HG03097 (cell line): ENCODE measurements at regions not wholly inside any gene's neighbourhood (a gene's known extent, or its start where the extent isn't known, plus 50 kb on each side); places are given as distances from the start of the nearest gene placed in this dataset.
"Not testable (repeated sequence)": the region's sequence is repeated elsewhere in the genome, so short reads cannot be mapped to it uniquely, and the experiment has no call there.

Source experiments
- ATAC-seq: cut with Tn5 transposase; IDR thresholded peaks from one replicate; pipeline ENCODE4 v1.9.1; 2021; ENCODE audit not compliant: unreplicated experiment, low FRiP score

DNA sequence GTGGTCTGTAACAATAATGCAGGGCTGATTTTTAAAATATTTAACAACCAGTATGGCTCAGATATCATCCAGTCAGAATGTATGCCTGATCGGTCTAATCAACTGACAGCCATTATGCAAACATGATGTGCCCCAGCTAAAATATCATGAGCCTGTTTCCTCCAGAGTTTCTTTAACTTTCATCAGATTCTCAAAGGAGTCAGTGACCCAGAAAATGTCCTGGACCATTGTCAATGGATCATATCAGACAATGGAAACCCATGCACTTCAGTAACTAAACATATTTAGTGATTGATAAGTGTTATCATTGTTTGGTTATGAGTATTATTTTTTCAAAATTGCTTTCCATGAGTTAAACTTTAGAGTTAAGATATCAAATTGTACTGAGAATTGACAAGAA lies 173.5 kb downstream of the LMBRD1 start:
- ATAC-seq, result no peak

DNA sequence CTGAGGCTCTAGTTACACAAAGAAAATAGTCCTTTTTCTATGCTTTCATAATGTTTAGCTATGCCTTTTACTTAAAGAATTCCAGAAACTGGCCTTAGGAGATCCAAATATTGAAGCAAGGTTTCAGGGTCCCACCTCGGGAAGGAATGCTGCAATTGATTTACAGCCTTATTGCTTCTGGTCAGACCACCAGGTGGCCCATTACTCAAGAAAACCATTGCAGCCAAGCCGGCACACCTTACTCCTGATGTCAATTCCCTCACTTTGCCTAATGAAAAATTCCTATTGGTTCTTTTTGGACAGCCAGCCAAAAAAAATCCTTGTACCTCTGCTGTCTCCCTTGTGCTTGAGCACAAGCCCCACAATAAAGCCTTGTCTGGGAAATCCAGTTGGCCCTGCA lies 173.9 kb downstream of the LMBRD1 start:
- no peak for ATAC-seq

DNA sequence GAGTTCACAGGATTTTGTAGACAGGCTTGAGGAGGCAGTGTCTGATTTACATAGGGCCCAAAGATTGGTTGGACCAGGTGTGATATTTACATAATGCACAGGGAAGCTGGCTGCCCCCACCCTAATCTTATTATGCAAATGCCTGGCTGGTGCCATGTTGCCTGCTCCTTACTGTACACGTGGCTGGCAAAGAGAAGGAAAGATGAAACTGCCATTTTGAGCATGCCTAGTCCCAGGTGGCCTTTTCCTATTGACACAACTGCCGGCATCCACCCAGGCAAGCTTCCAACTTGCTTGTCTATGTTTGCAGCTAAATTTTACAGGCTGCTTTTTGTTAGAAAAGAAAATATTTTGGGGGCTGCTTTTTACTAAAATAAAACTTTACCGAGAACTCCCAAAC lies 174.6 kb downstream of the LMBRD1 start:
- no peak for ATAC-seq

DNA sequence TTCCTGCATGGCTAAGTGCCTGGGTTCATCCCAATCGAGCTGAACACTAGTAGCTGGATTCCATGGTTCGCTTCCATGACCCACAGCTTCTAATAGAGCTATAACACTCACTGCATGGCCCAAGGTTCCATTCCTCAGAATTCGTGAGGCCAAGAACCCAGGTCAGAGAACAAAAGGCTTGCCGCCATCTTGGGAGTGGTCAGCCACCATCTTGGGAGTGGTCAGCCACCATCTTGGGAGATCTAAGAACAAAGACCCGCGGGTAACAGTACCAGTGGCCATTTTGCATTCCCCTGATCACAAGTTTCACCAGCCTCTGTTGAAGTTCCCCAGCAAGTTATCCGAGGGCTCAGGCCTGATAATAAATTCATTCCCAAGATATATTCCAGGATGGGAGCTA lies 179.6 kb downstream of the LMBRD1 start:
- ATAC-seq, result no peak

DNA sequence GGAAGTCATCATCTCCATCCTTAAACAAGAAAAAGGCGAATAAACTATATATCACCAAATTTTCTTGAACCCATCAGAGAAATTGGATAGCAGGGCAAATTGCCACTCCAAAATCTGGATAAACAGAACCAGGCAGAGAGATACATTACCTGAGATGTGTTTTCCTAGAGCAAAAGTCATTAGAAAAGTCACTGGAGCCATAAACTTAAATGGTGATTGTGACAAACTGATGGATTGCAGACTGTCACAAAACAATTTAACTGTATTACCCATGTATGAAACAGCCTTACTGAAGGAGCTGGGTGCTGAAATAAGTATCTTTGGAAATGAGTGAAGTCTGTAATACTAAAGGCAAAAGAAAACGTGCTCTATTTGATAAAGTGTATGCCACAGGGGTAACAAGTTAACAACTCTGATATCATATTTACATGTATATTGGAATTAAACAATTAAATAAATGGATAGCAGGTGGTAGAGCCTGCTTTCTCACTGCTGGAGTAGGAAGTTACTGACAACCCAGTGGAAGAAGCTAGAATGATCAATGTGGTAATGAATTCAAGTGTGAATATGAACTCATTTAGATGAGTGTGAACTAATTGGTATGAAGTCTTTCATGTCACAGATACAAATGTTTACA lies 186.9 kb downstream of the LMBRD1 start:
- no peak for ATAC-seq

DNA sequence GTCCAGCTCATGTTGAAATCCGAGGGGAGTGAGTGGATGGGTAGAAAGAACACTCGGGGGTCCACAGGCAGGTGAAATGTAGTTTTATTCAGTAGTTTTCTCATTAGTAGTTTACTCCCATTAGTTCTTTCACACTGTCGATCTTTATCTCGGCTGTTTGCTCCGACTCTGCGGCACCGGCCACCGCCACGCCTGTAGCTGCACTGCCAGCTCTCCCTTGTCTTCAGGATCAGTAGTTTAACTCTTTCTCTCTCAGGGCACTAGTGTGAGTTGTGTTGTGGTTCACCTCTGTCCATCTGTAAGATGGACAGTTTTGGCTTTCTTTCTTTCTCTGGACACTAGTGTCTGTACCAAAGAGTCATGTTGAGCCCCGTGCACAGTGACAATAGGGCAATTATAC lies 195.7 kb downstream of the LMBRD1 start:
- ATAC-seq, result no peak

DNA sequence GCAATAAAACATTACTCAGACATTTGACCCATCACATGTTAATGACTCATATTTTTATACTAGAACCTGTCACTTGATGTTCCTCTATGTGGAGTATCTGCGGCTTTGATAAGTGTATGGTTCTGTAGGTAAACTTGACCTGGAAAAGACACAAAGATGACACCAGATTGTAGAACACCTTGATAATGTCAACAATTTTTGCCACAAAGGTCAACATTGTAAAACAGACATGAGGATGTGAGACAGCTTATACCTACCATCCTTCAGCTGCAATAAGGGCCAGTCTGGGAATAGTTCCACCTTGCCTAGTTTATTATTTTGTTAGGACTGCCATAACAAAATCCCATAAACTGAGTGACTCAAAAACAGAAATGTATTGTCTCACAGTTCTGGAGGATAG lies 202.4 kb downstream of the LMBRD1 start:
- no peak for ATAC-seq

DNA sequence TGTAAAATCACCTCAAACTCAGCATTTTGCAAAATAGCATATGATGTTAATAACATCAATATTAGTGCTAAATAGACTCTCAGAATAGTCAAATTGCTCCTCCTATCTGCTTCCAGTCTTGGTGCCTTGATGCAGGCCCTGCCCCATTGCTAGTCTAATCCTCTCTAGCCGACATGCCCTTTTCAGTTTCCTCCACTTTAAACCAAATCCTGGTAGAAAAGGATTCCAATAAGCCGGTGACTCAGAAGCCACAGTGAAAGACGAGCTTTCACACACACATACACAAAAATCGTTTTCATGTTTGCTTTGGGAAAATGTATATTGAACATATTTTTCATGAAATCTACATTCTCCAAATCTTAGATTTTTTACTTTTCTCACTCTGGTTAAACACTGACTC lies 203.1 kb downstream of the LMBRD1 start:
- ATAC-seq, result no peak

DNA sequence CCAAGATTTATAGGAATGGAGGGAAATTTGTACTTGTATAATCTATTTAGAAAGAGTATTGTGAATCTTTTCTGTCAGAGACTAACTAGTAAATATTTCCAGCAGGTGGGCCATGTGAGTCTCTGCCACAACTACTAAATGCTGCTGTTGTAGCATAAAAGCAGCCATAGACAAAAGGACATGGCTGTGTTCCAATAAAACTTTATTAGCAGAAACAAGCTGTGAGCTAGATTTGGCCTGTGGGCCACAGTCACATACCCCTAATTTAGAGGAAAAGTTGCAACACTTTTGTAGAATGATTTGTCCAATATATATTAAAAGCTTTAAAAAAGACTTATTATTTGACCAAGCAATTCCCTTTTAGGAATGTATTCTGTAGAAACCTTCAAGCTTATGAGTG lies 207.2 kb downstream of the LMBRD1 start:
- ATAC-seq, result no peak

DNA sequence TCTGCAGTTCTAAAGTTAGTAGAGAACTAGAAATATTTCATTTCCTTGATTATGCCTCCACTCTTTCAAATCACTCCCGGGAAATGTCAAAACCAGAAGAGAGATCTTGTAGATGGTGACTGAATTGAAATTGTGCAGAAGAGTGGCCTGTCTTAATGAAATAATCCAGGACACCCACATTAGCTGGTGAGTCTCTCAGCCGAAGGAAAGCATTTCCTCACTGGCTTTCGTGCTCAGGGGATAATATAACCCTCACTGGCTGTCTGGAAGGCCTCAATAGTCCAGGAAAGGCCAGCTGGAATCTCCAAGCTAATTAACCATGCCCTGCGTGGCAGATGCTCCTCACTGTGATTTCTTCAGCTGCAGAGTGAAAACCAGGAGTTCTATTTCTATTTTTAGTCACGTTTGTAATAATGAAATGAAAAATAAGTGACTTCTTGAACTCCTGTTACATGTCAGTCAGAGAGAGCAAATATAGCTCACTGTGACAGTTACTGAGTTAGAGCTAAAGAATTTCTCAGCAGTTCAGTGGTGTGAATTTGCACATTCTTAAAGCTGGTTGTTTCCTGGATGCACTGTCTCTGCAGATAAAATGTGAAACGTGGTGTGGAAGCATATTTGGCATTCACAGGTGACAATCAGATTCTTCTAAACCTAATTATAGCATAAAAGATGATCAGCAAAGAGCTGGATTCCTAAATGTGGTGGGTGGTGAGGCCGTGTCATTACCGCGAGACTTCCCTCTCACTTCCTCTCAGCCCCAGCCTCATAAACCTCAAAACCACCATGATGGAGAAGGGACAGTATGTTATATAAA lies 211.7 kb downstream of the LMBRD1 start:
- peak; percentile 90 for ATAC-seq

DNA sequence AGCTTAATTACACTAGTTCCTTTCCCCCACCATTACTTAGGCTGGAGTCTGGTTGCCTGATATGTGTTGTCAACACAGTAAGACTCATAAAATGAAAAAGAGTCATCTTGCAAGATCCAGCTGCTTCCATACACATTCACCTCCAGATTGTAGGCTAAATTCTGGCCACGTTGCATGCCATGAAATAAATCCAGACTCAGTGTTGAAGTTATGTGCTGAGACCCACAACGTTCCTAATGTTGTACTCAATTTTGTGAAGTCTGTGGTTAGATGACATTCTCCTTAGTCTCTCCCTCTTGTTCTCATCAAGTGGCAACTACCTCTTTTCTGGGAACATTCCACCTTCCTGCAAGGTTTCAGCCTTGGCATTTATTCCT lies 212.3 kb downstream of the LMBRD1 start:
- ATAC-seq, result no peak

DNA sequence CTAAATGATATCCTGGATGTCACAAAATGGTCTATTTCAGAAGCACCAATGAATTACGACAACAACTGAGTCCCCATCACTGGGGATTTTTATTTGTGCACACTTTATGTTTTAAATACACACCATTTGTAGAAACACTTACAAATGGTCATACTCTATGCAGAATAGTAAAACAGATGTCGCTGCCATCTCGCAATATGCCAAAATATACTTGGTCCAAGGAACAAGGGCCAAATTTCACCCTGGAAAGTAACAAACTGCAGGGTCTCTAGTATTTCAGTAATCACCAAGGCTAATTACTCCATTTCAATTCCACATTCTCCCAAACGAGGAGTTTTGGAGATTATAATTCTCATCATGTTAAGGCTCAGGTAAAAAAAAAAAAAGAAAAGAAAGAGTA lies 215.2 kb downstream of the LMBRD1 start:
- ATAC-seq, result no peak

DNA sequence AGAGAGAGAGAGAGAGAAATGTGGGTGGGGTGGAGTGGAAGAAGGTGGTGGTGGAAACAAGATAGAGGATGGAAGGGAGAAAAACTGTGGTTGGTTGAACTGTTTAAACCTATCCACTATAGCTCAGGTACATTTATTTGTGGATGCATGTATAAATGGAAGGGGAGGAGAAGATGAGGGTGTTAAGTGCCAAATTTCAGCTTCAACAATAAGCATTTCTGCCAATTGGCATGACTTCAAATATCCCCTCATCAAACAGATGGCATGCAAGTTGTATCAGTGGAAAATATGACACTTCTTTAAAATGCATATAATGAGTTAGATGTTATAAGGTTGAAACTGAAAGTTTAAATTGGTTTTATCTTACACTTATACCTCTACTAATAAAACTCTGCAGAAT lies 216.1 kb downstream of the LMBRD1 start:
- no peak for ATAC-seq

DNA sequence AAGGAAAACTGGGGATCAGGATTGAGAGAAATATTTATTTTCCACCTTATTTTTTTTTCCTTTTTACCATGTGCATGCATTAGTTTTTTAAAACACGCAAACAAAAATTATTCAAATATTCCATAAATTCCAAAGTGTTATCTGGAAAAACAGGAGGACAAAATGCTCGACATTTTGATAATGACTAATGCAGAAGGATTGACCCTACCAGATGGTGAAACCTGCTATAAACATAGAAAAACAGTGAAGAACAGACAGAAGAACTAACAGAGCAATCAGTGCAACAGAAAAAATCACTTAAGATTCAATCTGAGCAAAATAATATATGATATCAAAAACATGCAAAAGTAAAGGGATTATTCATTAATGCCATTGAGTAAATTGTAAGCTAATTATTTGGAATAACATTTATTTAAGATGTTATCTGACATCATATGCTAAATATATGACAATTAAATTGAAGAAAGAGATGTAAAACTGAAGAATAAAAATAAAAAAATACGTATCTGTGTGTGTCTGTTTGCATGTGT lies 218.4 kb downstream of the LMBRD1 start:
- no peak for ATAC-seq

DNA sequence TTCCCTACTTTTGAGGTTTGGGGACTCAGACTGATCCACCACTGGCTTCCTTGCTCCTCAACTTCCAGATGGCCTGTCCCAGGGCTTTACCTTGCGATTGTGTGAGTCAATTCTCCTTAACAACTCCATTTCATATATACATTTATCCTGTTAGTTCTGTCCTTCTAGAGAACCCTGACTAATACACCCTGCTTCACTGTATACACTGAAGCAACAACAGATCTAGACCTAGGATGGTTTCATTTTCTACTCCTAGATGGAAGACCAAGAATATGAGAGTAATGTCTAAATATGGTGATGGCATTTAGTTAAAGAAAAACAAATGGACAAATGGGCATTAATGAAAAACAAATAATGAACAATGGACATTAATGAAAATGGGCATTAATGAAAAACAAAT lies 225.6 kb downstream of the LMBRD1 start:
- ATAC-seq, result no peak

DNA sequence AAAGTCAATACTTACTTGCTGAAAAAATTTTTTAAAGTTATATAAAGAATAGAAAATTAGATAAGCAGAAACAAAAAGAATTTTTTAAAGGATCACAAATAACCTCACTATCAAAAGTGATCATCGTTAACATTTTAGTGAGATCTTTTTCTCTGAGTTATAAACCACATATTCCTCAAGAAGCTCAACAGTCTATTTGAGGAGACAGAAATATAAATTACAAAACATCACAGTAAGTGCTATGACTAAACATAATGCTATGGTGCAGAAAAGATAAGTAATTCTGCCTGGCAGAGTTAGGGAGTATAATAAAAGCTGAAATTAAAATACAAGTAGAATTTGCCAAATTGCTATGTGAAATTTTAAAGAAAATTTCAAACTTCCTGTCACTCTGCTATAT lies 226.7 kb downstream of the LMBRD1 start:
- no peak for ATAC-seq

DNA sequence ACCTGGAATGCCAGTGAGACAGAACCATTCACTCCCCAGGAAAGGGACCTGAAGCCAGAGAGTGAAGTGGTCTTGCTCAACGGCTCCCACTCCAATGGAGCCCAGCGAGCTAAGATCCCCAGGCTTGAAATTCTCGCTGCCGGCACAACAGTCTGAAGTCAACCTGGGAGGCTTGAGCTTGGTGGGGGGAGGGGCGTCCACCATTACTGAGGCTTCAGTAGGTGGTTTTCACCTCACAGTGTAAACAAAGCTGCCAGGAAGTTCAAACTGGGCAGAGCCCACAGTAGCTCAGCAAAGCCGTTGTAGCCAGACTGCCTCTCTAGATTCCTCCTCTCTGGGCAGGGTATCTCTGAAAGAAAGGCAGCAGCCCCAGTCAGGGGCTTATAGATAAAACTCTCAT lies 236.2 kb downstream of the LMBRD1 start:
- not testable (repeated sequence) for ATAC-seq

DNA sequence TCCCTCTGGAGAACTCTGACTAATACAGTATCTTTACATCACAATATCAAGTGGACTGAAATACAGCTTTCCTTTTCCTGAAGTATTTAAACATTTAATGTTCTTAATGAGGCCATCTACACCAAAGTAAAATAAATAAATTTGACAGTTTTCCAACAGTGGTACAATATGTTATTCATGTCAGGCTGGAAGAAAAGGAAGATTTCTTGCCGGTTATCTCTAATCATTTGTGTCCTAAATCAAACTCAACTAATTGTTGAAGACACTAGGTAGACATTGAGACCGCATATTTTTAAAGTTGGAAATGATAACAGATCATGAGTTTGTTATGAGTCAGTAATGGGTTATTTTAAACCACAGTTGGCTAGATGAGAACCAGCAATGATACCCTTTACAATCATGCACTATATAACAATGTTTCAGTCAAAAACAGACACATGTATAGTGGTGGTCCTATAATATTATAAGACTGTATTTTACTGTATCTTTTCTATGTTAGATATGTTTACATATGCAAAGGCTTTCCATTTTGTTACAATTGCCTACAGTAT lies 241.6 kb downstream of the LMBRD1 start:
- no peak for ATAC-seq

DNA sequence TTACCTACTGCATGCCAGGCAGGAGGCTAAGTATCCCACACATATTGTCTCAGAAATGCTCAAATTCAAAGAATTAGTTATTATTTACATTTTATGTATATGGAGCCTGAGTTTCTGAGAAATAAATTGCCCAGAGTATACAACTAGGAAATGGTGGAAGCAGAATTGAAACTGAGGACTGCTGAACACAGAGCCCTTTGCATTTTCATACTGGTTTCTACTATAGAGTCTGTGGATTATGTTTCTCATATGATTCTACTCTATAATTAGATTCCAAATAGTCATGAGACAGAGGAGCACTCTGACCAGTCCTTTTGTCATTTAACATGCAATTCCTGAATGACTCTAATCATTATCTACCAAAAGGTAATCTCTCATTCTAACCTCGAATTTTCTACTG lies 254.3 kb downstream of the LMBRD1 start:
- no peak for ATAC-seq

DNA sequence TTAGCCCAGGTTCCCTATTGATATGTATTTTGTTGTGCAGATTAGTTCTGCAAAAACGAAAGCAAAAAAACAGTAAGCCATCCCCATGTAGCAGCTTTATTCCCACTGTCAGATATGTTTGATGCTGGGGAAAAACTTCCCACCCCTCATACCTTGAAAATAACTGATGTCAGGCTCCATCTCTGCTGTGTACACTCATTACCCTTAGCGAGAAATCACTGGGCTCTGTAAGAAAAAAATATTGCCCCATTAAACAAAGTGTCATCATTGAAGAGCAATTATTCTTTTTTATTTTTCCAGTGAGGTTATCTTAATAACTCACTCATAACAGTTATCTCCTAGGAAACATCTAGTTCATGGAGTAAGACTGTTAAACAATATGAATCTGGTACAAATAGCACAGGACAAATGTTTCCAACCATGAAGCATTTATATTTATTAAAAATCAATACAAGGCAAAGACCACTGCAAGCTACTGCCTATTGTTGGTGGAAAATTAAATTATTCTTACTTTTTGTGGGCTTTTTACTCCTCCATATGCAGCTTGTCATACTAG lies 268.8 kb downstream of the LMBRD1 start:
- no peak for ATAC-seq

DNA sequence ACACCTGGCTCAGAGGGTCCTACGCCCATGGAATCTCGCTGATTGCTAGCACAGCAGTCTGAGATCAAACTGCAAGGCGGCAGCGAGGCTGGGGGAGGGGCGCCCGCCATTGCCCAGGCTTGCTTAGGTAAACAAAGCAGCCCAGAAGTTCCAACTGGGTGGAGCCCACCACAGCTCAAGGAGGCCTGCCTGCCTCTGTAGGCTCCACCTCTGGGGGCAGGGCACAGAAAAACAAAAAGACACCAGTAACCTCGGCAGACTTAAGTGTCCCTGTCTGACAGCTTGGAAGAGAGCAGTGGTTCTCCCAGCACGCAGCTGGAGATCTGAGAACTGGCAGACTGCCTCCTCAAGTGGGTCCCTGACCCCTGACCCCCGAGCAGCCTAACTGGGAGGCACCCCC lies 281.3 kb downstream of the LMBRD1 start:
- not testable (repeated sequence) for ATAC-seq

DNA sequence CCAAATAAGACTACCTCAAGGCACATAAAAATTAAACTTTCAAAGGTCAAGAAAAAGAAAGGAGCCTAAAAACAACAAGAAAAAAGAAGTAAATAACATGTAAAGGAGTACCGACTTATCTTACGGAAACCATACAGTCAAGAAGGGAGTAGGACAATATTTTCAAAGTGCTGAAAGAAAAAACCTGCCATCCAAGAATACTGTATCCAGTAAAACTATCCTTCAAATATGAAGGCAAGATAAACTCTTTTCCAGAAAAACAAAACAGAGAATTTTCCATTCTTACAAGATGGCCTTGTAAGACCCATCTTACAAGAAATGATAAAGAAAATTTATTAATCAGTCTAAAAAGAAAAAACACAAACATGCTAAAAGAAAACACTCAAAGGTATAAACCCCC lies 302.2 kb downstream of the LMBRD1 start:
- ATAC-seq, result no peak
